ENCODE measurements at regions not wholly inside any gene's neighbourhood (a gene's known extent, or its start where the extent isn't known, plus 50 kb on each side); places are given as distances from the start of the nearest gene placed in this dataset.

- TF ChIP-seq EP300 (IDR thresholded peaks at IDR 0.05), result no peak
- no peak for TF ChIP-seq CTCF (IDR thresholded peaks at IDR 0.05)
- no peak for TF ChIP-seq POLR2AphosphoS5 (IDR thresholded peaks at IDR 0.05)
- TF ChIP-seq POLR2A (IDR thresholded peaks at IDR 0.05), result no peak
Measured at GRCh38 chr9:85260275-85260845, 481.4 kb downstream of the AGTPBP1 start.
